ENCODE measurements at regions not wholly inside any gene's neighbourhood (a gene's known extent, or its start where the extent isn't known, plus 50 kb on each side); places are given as distances from the start of the nearest gene placed in this dataset.

DNA sequence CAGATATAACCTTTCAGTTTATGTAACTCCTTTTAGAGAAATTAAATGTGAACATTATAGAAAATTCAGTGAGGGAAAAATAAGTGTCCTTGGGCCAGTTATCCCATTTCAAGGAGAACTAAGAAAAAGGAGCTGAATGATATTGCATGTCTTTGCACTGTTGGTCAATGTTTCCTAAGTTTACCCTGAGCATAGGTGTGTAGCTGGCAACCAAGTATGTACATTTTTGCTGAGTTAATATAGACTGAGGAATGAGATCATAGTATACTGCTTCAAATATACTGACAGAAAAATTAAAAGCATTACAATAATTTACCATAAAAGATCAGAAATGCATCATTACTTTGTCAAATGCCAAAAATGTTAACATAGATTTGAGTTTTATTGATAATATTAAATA lies 2128.7 kb upstream of the C9orf72 start:
- H3K9me3 ChIP-seq (ENCODE audit: low read depth, low read length) = no peaks in the 10 kb centered on the region
- H3K4me1 ChIP-seq (ENCODE audit: insufficient read depth, low read length) = no peaks in the 10 kb centered on the region
- no peak overlapping the region for H3K4me3 ChIP-seq (ENCODE audit: low read length)
- H3K27me3 ChIP-seq (ENCODE audit: insufficient read depth, low read length) = no peaks in the 10 kb centered on the region

DNA sequence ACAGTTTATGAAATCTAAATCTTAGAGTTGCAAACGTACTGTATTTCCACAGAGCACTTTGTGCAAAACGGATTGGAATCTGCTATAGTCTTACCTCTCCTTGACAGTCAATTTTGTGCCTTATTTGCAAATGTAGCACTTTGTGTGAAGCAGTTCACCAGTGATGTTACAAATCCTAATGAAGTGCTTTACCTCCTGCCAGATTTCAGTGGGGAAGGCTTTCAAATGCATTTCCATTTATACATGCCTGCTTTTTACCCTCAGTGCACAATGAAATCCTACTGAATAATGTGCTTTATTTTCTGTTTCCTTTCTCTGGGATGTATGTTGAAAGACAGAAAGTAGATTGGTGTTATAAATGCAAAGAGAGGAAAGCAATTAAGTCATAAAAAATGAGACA lies 2141.6 kb upstream of the C9orf72 start:
- Histone ChIP-seq H3K9me3 (ENCODE audit: low read depth, low read length) (peaks cover 5% of the 10 kb centered on the region), H3K4me1 (ENCODE audit: insufficient read depth, low read length) (no peaks in the 10 kb centered on the region), H3K4me3 (ENCODE audit: low read length) (no peak overlapping the region), H3K27me3 (ENCODE audit: insufficient read depth, low read length) (no peaks in the 10 kb centered on the region)

DNA sequence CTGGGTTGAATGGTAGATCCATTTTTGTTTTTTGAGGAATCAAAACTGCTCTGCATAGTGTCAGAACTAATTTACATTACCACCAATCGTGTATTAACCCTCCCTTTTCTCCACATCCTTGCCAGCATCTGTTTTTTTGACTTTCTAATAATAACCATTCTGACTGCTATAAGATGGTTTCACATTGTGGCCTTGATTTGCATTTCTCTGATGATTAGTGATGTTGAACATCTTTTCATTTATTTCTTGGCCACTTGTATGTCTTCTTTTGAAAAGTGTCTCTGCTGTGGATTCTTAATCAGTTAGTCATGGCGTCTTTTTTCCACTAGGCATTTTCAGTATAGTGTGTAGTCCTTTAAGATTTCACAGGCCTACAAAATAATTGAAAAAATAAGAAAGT lies 2144.3 kb upstream of the C9orf72 start:
- no peak overlapping the region for H3K4me3 ChIP-seq (ENCODE audit: low read length)
- H3K4me1 ChIP-seq (ENCODE audit: insufficient read depth, low read length) = no peaks in the 10 kb centered on the region
- no peaks in the 10 kb centered on the region for H3K27me3 ChIP-seq (ENCODE audit: insufficient read depth, low read length)
- H3K9me3 ChIP-seq (ENCODE audit: low read depth, low read length) = no peaks in the 10 kb centered on the region

DNA sequence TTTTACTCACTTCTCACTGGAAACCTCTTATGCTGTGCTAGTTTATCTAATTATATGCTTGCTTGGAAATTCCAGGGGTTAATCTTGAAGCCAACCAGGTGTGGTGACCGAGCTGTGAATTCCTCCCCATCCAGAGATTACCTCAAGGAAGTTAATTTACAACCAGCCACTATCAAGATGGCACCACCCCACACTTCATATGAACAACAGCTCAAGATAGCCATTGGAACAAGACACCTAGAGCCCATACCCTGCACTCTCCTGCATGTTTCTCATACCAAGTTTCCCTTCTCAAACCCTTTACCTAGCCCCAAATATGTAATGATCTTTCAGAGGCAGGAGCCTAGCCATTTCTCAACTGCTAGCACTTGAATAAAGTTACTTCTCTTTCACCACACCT lies 2156.9 kb upstream of the C9orf72 start:
- Histone ChIP-seq H3K9me3 (ENCODE audit: low read depth, low read length) (no peaks in the 10 kb centered on the region), H3K4me1 (ENCODE audit: insufficient read depth, low read length) (no peaks in the 10 kb centered on the region), H3K27me3 (ENCODE audit: insufficient read depth, low read length) (no peaks in the 10 kb centered on the region), H3K4me3 (ENCODE audit: low read length) (no peak overlapping the region)

DNA sequence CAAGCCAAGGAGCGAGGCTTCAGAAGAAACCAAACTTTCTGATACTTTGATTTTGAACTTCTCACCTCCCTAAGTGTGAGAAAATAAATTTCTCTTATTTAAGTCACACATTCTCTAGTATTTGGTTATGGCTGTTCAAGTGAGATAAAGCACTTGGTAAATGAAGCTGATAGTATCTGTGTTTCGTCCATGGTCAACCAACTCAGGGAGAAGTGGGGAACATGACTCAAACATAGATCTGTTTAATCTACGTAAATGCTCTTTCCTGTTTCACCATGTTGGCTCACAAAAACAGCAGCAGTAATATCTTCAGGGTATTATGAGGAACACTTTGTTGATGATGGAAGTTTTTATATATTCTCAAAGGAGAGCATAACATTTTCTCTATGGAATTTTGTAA lies 2167.2 kb upstream of the C9orf72 start:
- H3K27me3 ChIP-seq (ENCODE audit: insufficient read depth, low read length) = no peaks in the 10 kb centered on the region
- no peaks in the 10 kb centered on the region for H3K9me3 ChIP-seq (ENCODE audit: low read depth, low read length)
- no peaks in the 10 kb centered on the region for H3K4me1 ChIP-seq (ENCODE audit: insufficient read depth, low read length)
- H3K4me3 ChIP-seq (ENCODE audit: low read length) = no peak overlapping the region

DNA sequence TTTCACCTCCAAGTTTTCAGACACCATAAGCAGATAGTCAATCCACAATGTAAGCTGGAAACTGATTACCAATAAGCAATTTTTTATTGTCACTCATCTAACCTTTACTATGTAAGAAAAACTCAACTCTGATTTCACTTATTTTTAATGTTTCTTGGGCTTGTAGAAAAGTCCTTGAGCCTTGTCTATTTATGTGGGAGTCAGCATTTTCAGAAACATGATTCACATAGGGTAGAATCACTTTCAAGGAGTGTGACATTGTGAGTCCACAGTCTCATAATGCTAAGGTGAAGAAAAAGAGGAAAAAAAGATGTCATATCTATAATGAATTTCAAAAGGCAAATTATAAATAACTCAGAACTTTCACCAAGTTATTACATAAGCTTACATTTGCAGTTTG lies 2167.9 kb upstream of the C9orf72 start:
- Histone ChIP-seq H3K9me3 (ENCODE audit: low read depth, low read length) (no peaks in the 10 kb centered on the region), H3K27me3 (ENCODE audit: insufficient read depth, low read length) (no peaks in the 10 kb centered on the region), H3K4me1 (ENCODE audit: insufficient read depth, low read length) (no peaks in the 10 kb centered on the region), H3K4me3 (ENCODE audit: low read length) (no peak overlapping the region)

DNA sequence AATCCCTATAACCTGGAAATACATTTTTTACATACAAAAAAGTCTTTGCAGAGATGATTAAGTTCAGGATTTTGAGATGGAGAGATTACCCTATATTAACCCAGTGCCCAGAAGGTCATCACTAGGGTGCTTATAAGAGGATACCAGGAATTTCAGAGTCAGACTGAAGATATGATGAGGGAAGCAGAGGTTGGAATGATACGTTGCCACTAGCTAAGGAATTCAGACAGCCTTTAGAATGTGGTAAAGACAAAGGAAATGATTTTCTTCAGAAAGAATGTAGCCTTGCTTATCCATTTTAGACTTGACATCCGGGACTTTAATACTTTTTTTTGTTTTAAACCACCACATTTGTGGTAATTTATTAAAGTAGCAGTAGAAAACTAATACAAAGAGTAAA lies 2176.8 kb upstream of the C9orf72 start:
- H3K27me3 ChIP-seq (ENCODE audit: insufficient read depth, low read length) = no peaks in the 10 kb centered on the region
- H3K4me1 ChIP-seq (ENCODE audit: insufficient read depth, low read length) = no peaks in the 10 kb centered on the region
- H3K4me3 ChIP-seq (ENCODE audit: low read length) = no peak overlapping the region
- no peaks in the 10 kb centered on the region for H3K9me3 ChIP-seq (ENCODE audit: low read depth, low read length)

DNA sequence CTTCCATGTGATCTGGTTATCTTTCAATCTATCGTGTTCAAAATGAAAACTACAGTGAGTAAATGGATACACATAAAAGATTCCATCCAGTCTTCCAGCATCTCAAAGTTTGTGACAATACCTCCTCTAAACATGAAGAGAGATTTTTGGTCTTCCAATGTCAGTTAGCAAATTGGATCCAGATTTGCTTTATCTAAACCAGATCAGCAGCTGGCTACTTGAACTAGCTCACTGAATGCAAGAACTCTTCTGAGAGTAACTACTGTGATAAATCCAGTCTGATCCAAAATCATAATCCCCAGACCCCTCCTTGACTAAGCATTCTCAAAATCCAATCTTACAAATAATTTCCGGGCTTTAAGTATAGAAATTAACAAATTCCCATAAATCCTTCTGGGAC lies 2177.9 kb upstream of the C9orf72 start:
- no peak overlapping the region for H3K4me3 ChIP-seq (ENCODE audit: low read length)
- H3K9me3 ChIP-seq (ENCODE audit: low read depth, low read length) = no peaks in the 10 kb centered on the region
- H3K27me3 ChIP-seq (ENCODE audit: insufficient read depth, low read length) = no peaks in the 10 kb centered on the region
- H3K4me1 ChIP-seq (ENCODE audit: insufficient read depth, low read length) = no peaks in the 10 kb centered on the region

DNA sequence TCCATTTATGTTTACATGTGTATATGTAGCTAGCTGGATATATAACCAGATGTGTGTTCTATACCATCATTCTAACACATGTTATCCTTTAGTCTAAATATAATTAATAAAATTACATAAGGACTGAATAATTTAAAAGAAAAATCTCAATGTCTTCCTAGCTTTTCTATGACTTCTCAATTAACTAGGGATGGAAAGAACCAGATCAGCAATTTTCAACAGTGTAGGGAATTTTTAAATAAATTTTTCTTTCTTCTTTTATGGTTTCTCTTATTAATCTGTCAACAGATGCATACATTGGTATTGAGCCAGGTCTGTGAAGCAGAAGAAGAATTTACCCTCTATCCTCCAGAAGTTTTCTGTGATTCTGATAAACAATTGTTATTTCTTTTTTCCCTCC lies 2180.4 kb upstream of the C9orf72 start:
- H3K4me3 ChIP-seq (ENCODE audit: low read length) = no peak overlapping the region
- H3K9me3 ChIP-seq (ENCODE audit: low read depth, low read length) = no peaks in the 10 kb centered on the region
- no peaks in the 10 kb centered on the region for H3K4me1 ChIP-seq (ENCODE audit: insufficient read depth, low read length)
- no peaks in the 10 kb centered on the region for H3K27me3 ChIP-seq (ENCODE audit: insufficient read depth, low read length)

DNA sequence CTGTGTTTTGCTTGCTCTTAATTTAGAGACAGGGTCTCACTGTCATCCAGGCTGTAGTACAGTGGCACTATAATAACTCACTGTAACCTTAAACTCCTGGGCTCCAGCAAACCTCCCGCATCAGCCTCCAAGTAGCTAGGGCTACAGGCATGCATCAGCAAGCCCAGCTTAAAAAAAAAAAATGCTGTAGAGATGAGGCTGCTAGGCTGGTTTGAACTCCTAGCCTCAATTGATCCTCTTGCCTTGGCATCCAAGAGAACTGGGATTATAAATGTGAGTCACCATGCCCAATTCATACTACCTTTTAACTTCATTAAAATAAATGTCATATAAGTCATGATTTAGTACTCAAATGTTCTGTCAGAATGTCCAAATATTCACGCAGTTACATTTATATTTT lies 2195.7 kb upstream of the C9orf72 start:
- no peaks in the 10 kb centered on the region for H3K9me3 ChIP-seq (ENCODE audit: low read depth, low read length)
- H3K4me3 ChIP-seq (ENCODE audit: low read length) = no peak overlapping the region
- no peaks in the 10 kb centered on the region for H3K4me1 ChIP-seq (ENCODE audit: insufficient read depth, low read length)
- H3K27me3 ChIP-seq (ENCODE audit: insufficient read depth, low read length) = no peaks in the 10 kb centered on the region

DNA sequence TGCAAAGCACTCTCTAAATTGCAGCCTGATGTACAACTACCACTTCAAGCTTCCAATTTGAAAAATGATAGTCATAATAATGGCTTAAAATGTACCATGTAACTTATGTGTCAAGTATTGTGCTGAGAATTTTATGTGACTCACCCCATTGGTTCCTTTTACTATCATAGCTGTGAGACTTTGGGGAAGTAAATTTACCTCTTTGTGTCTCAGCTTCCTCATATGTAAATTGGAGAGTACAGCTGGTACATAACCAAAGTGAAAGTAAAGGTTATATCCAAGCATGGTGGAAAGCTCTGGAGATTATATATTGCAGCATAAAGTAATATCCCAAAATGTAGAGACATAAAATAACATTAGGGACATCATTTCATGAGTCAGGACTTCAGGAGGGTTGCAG lies 2200.4 kb upstream of the C9orf72 start:
- H3K27me3 ChIP-seq (ENCODE audit: insufficient read depth, low read length) = no peaks in the 10 kb centered on the region
- H3K4me3 ChIP-seq (ENCODE audit: low read length) = no peak overlapping the region
- H3K9me3 ChIP-seq (ENCODE audit: low read depth, low read length) = no peaks in the 10 kb centered on the region
- no peaks in the 10 kb centered on the region for H3K4me1 ChIP-seq (ENCODE audit: insufficient read depth, low read length)

DNA sequence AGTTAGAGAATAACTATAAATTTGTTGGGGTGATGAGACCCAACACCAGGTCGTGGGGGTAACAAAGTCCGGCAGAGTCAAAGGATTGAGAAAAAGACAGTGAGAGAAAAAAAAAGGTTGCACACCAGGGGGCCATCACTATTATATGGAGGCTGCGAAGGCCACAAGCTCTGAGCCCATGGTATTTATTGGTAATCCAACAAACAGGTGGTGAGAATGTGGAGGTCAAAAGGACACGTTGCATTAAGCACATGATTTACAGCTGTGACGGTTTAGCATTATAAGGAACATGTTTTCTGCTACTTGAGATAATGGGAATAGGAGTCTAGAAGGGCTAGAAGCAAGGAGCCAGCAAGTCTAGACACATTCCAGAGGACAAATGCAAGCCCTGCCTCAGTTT lies 2202.2 kb upstream of the C9orf72 start:
- H3K4me1 ChIP-seq (ENCODE audit: insufficient read depth, low read length) = no peaks in the 10 kb centered on the region
- no peaks in the 10 kb centered on the region for H3K27me3 ChIP-seq (ENCODE audit: insufficient read depth, low read length)
- H3K9me3 ChIP-seq (ENCODE audit: low read depth, low read length) = no peaks in the 10 kb centered on the region
- no peak overlapping the region for H3K4me3 ChIP-seq (ENCODE audit: low read length)

DNA sequence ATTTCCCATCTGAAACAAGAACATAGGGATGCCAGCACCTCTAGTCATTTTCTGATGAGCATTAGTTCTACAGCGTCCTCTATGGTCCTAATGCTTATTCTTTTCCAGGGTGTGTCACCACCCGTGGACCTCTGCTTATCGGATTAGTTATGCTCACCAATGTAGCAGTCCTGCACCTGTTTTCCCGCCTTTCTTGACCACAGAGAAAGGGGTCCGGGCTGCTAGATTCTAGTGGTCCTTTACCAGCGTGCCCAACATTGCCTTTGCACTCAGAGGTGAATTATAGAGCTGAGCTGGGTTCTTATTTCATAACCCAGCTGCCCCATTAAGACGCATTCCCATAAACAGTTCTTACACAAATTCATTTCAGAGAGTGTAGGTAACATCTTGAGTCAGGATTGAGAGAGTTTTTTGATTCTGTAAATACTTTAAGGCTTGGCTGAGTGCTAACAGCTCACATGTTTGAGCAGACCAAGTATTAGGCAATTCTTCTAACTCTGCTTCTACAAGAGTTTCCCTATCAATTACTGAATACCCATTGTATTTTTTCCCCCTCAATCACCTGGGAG lies 2205.1 kb upstream of the C9orf72 start:
- Histone ChIP-seq H3K4me1 (ENCODE audit: insufficient read depth, low read length) (no peaks in the 10 kb centered on the region), H3K4me3 (ENCODE audit: low read length) (no peak overlapping the region), H3K27me3 (ENCODE audit: insufficient read depth, low read length) (no peaks in the 10 kb centered on the region), H3K9me3 (ENCODE audit: low read depth, low read length) (no peaks in the 10 kb centered on the region)

DNA sequence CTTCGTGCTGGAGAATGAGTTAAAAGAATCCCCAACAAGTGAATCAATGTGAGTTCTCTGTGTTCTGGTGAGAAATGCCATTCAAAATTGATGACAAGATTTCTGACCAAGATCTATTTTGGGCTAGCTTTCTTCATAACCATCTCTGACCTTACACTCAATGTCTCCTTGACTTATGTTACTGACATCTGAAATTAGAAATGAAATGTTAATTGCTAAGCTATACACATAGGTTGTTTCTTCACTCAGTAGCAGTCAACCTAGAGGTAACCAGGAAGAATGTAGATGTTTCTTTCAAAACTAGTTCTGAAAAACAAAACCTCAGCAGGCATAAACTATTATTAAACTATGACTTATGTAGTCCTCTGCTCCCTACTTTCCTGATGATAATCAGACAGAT lies 2220.7 kb upstream of the C9orf72 start:
- no peaks in the 10 kb centered on the region for H3K9me3 ChIP-seq (ENCODE audit: low read depth, low read length)
- no peaks in the 10 kb centered on the region for H3K27me3 ChIP-seq (ENCODE audit: insufficient read depth, low read length)
- H3K4me3 ChIP-seq (ENCODE audit: low read length) = no peak overlapping the region
- no peaks in the 10 kb centered on the region for H3K4me1 ChIP-seq (ENCODE audit: insufficient read depth, low read length)

DNA sequence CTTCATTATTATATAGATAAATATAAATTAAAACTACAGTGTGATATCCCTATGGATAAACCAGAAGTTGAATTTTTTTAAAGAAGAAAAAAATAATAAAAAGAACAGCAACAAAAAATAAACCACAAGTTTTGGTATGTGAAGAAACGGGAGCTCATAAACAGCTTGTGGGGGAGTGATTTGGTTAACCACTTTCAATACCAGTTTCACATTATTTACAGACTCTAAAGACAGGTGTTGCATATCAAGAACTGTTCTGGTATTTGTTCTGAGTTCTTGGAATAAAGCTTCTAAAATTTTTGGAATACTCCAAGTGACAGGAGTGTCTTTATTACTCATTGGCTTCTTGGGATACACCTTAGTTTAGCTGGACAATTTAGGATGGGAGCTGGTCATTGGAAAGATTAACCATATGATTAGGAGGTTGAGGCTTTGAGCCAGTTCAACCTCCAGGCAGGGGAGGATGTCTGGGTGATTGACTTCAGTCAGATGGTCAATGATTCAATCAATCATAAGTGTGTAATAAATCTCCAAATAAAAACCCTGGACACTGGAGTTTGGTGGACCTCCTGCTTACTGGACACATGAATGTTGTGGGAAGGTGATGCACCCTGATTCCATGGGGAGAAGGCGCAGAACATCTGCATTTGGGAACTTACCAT lies 2223.1 kb upstream of the C9orf72 start:
- Histone ChIP-seq H3K9me3 (ENCODE audit: low read depth, low read length) (no peaks in the 10 kb centered on the region), H3K4me1 (ENCODE audit: insufficient read depth, low read length) (no peaks in the 10 kb centered on the region), H3K4me3 (ENCODE audit: low read length) (no peak overlapping the region), H3K27me3 (ENCODE audit: insufficient read depth, low read length) (no peaks in the 10 kb centered on the region)

DNA sequence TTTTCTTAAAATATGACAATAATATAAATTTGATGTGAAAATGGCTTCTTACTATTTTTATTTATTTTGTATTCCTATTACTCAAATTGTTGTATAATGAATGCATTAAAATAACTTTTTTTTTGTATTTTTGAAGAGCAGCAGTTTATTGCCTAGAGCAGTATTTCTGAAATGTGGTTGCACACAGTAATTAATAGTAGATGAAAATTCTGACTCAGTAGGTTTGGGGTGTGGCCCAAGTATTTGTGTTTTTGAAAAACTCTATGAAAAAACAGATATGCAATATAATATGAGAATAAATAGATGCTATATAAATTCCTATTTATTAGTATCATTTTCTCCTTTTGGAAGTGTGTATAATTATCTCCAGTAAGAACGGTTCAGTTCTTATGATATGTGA lies 2225.3 kb upstream of the C9orf72 start:
- H3K4me1 ChIP-seq (ENCODE audit: insufficient read depth, low read length) = no peaks in the 10 kb centered on the region
- no peaks in the 10 kb centered on the region for H3K27me3 ChIP-seq (ENCODE audit: insufficient read depth, low read length)
- no peaks in the 10 kb centered on the region for H3K9me3 ChIP-seq (ENCODE audit: low read depth, low read length)
- H3K4me3 ChIP-seq (ENCODE audit: low read length) = no peak overlapping the region
